ENCODE measurements at regions not wholly inside any gene's neighbourhood (a gene's known extent, or its start where the extent isn't known, plus 50 kb on each side); places are given as distances from the start of the nearest gene placed in this dataset.

DNA sequence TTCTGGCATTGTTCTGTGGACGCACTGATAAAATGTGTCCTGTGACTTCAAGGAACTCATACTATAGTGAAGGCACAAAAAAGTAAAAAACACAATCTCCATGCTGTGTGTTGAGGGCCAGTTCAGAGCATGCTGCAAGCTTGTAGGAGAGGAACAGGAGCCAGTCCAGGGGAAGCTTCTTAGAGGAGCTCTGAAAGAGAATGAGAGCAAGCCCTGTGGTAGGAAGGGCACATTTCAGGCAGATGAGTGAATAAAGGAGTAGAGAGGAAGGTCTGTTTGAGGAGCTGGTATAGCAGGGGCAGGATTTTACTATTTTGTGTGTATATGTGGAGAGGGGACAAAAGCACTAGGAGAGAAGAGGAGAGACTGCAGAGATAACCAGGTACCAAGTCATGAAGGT is 478.3 kb downstream of the ZEB2 start:
- BruUV-seq (replicated peaks), result no TSS peak
- TF ChIP-seq EZH2 (IDR thresholded peaks at IDR 0.05; ENCODE audit: borderline replicate concordance, low read depth, low read length, poor library complexity, severe bottlenecking), result no peak
- H3K4me3 ChIP-seq (ENCODE audit: low read depth, low read length, poor library complexity, severe bottlenecking), result no peak overlapping the region
- H3K27ac ChIP-seq (ENCODE audit: low read depth, low read length, poor library complexity, severe bottlenecking), result no peak overlapping the region
- no peaks in the 10 kb centered on the region for H3K27me3 ChIP-seq (replicated peaks; ENCODE audit: insufficient read depth, low read depth, low read length, poor library complexity)
- DNase-seq (ENCODE audit: low spot score), result no peak
- POLR2A ChIA-PET (ENCODE audit: low non-redundant PET), result no interaction called here
- H3K4me1 ChIP-seq (ENCODE audit: insufficient read depth, low read length, poor library complexity, severe bottlenecking), result no peaks in the 10 kb centered on the region
- H3K9me3 ChIP-seq (ENCODE audit: low read depth, low read length, poor library complexity, severe bottlenecking), result no peaks in the 10 kb centered on the region
- CTCF ChIA-PET, result no interaction called here
- H3K36me3 ChIP-seq (ENCODE audit: insufficient read depth, low read length, poor library complexity, severe bottlenecking), result no peaks in the 10 kb centered on the region
- intact Hi-C loops (cut with micrococcal nuclease; ENCODE audit: unreplicated experiment), result no loop called here

DNA sequence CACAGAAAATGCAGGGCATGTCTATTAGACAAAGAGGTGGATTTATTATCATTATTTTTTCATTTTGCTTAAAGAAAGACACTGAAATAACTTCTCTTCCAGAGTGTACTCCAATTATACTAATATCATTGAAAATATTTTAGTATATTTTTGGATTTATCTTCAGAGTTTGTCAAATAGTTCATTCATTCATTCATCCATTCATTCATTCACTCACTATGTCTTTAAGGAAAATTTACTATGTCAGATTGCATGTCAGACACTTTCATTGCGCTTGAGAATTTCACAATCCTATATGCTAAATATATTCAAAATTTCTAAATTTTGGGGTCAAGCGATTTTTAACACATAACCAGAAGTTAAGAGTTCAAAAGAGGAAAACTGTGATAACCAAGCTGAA is 479.1 kb downstream of the ZEB2 start:
- ChIA-PET CTCF (no interaction called here), POLR2A (ENCODE audit: low non-redundant PET) (no interaction called here)
- H3K27ac ChIP-seq (ENCODE audit: low read depth, low read length, poor library complexity, severe bottlenecking), result no peak overlapping the region

DNA sequence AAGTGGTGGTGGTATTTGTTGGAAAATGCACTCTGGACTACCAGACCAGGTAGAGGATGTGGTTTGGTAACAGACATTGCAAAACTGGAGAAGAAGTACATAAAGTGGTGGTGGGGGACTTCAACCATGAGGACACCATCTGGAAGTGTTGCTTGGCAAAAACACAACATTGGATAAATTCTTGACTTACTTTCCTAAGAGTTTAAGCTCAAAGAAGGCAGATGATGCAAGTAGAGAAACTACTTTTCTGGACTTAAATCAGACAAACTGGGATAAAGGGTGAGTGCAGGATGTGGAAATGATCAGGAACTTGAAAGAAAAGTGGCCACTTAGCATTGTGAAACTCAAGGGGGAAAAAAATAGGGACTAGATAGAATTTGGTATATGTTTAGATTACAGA is 487.4 kb downstream of the ZEB2 start:
- Histone ChIP-seq H3K27me3 (replicated peaks; ENCODE audit: insufficient read depth, low read depth, low read length, poor library complexity) (no peaks in the 10 kb centered on the region), H3K4me3 (ENCODE audit: low read depth, low read length, poor library complexity, severe bottlenecking) (no peak overlapping the region), H3K4me1 (ENCODE audit: insufficient read depth, low read length, poor library complexity, severe bottlenecking) (no peaks in the 10 kb centered on the region), H3K9me3 (ENCODE audit: low read depth, low read length, poor library complexity, severe bottlenecking) (no peaks in the 10 kb centered on the region), H3K36me3 (ENCODE audit: insufficient read depth, low read length, poor library complexity, severe bottlenecking) (no peaks in the 10 kb centered on the region), H3K27ac (ENCODE audit: low read depth, low read length, poor library complexity, severe bottlenecking) (no peak overlapping the region)
- DNase-seq (ENCODE audit: low spot score), result no peak
- ChIA-PET CTCF (no interaction called here), POLR2A (ENCODE audit: low non-redundant PET) (no interaction called here)
- intact Hi-C loops (cut with micrococcal nuclease; ENCODE audit: unreplicated experiment), result no loop called here
- BruUV-seq (replicated peaks), result no TSS peak
- no peak for TF ChIP-seq EZH2 (IDR thresholded peaks at IDR 0.05; ENCODE audit: borderline replicate concordance, low read depth, low read length, poor library complexity, severe bottlenecking)
- TF ChIP-seq, protein P1, sequence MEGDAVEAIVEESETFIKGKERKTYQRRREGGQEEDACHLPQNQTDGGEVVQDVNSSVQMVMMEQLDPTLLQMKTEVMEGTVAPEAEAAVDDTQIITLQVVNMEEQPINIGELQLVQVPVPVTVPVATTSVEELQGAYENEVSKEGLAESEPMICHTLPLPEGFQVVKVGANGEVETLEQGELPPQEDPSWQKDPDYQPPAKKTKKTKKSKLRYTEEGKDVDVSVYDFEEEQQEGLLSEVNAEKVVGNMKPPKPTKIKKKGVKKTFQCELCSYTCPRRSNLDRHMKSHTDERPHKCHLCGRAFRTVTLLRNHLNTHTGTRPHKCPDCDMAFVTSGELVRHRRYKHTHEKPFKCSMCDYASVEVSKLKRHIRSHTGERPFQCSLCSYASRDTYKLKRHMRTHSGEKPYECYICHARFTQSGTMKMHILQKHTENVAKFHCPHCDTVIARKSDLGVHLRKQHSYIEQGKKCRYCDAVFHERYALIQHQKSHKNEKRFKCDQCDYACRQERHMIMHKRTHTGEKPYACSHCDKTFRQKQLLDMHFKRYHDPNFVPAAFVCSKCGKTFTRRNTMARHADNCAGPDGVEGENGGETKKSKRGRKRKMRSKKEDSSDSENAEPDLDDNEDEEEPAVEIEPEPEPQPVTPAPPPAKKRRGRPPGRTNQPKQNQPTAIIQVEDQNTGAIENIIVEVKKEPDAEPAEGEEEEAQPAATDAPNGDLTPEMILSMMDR (conservative IDR thresholded peaks at IDR 0.05; ENCODE audit: low read depth, low read length), result no peak

More for the DNA sequence above, 479.1 kb downstream of the ZEB2 start:
- no TSS peak for BruUV-seq (replicated peaks)
- no peaks in the 10 kb centered on the region for H3K27me3 ChIP-seq (replicated peaks; ENCODE audit: insufficient read depth, low read depth, low read length, poor library complexity)
- no peaks in the 10 kb centered on the region for H3K4me1 ChIP-seq (ENCODE audit: insufficient read depth, low read length, poor library complexity, severe bottlenecking)
- TF ChIP-seq, protein P1 (conservative IDR thresholded peaks at IDR 0.05; ENCODE audit: low read depth, low read length), result no peak
- intact Hi-C loops (cut with micrococcal nuclease; ENCODE audit: unreplicated experiment), result no loop called here
- DNase-seq (ENCODE audit: low spot score), result no peak
- H3K36me3 ChIP-seq (ENCODE audit: insufficient read depth, low read length, poor library complexity, severe bottlenecking), result no peaks in the 10 kb centered on the region
- H3K9me3 ChIP-seq (ENCODE audit: low read depth, low read length, poor library complexity, severe bottlenecking), result no peaks in the 10 kb centered on the region
- H3K4me3 ChIP-seq (ENCODE audit: low read depth, low read length, poor library complexity, severe bottlenecking), result no peak overlapping the region

DNA sequence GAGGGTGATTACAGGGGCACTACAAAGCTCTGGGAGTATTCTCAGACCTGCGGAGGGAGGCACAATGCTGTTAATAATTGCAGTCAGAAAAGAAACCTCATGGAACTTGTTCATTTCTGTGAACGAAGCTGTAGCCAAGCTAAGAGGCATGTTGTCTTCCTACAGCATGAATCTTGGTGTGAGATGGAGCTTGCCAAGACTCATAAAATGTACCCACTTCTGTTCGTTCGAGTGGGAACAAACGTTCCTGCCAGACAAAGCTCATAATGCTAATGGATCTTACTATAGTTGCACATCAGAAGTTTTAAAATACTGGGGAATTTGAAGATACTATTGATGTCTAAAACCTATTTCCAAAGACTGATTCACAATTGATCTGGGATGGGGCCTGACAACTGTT is 489.1 kb downstream of the ZEB2 start:
- BruUV-seq (replicated peaks), result no TSS peak

More for the DNA sequence above, 489.1 kb downstream of the ZEB2 start:
- Histone ChIP-seq H3K27ac (ENCODE audit: low read depth, low read length, poor library complexity, severe bottlenecking) (no peak overlapping the region), H3K36me3 (ENCODE audit: insufficient read depth, low read length, poor library complexity, severe bottlenecking) (no peaks in the 10 kb centered on the region), H3K4me3 (ENCODE audit: low read depth, low read length, poor library complexity, severe bottlenecking) (no peak overlapping the region), H3K4me1 (ENCODE audit: insufficient read depth, low read length, poor library complexity, severe bottlenecking) (no peaks in the 10 kb centered on the region), H3K27me3 (replicated peaks; ENCODE audit: insufficient read depth, low read depth, low read length, poor library complexity) (no peaks in the 10 kb centered on the region), H3K9me3 (ENCODE audit: low read depth, low read length, poor library complexity, severe bottlenecking) (no peaks in the 10 kb centered on the region)
- DNase-seq (ENCODE audit: low spot score), result no peak
- intact Hi-C loops (cut with micrococcal nuclease; ENCODE audit: unreplicated experiment), result no loop called here
- ChIA-PET CTCF (interaction anchor here (0.7 kb wide), 1 partner anchor 286 kb away, joined by 3 read pairs; no protein-coding TSS in a partner anchor), POLR2A (ENCODE audit: low non-redundant PET) (interaction anchor here (0.5 kb wide), 1 partner anchor 713 kb away, joined by 6 read pairs; no protein-coding TSS in a partner anchor)
- no peak for TF ChIP-seq EZH2 (IDR thresholded peaks at IDR 0.05; ENCODE audit: borderline replicate concordance, low read depth, low read length, poor library complexity, severe bottlenecking)
- TF ChIP-seq, protein P1 (conservative IDR thresholded peaks at IDR 0.05; ENCODE audit: low read depth, low read length), result no peak
